GM21786 (cell line): ENCODE measurements at regions not wholly inside any gene's neighbourhood (a gene's known extent, or its start where the extent isn't known, plus 50 kb on each side); places are given as distances from the start of the nearest gene placed in this dataset.

Source experiments
- ATAC-seq: cut with Tn5 transposase; IDR thresholded peaks from one replicate; pipeline ENCODE4 v1.9.1; 2021; ENCODE audit not compliant: unreplicated experiment

DNA sequence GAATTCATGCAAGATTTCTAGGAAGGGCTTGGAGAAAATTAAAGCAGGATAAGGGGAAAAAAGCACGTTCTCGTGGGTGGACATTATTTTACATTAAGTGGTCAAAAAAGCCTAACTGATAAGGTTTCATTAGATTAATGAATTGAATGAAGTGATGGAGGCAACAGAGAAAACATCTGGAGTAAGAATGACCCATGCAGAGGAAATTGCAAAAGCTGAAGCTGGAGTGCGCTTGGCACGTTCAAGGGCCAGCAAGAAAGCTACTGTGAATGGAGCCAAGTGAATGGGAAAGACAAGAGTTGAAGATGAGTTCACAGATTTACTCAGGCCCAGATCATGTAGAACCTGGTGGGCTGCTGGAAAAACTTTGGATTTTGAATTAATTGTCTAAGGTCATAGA is 777.9 kb downstream of the DACH1 start:
- ATAC-seq = no peak

DNA sequence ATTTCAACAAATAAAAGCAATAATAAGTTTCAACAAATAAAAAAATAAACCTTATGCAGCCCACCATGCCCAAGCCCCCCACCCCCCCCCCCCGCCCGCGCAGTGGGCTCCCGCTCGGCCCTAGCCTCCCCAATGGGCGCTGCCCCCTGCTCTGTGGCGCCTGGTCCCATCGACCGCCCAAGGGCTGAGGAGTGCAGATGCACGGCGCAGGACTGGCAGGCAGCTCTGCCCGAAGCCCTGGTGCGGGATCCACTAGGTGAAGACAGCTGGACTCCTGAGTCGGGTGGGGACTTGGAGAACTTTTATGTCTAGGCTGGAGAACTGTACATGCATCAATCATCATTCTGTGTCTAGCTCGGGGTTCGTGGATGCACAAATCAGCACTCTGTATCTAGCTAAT is 779.6 kb downstream of the DACH1 start:
- ATAC-seq = no peak

DNA sequence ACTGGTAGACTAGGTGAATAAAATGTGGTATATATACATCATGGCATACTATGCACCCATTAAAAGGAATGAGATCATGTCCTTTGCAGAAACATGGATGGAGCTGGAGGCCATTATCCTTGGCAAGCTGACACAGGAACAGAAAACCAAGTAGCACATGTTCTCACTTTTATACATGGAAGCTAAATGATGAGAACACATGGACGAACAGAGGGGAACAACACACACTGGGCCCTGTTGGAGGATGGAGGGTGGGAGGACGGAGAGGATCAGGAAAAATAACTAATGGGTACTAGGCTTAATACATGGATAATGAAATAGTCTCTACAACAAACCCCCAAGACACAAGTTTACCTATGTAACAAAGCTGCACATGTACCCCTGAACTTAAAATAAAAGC is 780.0 kb downstream of the DACH1 start:
- no peak for ATAC-seq

DNA sequence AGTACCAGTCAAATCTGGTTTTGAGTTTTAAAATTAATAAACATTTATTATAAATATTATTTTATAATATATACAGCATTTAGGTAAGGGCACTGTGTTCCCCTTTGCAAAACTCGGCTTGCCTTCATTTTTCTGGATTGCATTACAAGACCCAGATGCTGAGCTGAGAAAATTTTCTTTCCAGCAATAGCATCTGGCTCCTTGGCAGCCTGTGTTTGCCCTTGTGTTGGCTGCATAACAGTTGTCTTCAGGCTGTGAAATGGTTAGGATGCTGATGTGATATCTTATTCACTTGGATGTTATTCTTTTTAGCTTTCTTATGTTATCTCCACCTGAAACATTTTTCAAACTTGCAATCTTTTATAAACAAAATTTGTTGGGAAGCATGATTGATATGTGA is 784.4 kb downstream of the DACH1 start:
- no peak for ATAC-seq

DNA sequence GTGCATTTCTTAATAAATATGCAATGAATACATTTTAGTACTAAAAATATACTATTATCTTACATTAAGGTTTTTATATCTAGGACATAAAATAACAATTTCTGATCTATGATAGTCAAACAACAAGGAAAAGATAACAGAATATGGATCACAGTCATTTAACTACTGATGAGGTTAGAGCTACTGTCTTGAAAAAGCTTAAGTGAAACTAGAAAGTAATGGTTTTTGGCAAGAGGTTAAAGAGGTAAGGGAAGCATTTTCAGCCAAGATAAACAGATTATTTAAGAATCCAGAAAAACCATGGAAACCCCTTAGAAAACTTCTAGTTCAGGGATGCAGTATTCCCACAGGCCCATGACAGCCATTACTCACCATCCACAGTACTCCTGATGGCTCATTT is 787.4 kb downstream of the DACH1 start:
- no peak for ATAC-seq

DNA sequence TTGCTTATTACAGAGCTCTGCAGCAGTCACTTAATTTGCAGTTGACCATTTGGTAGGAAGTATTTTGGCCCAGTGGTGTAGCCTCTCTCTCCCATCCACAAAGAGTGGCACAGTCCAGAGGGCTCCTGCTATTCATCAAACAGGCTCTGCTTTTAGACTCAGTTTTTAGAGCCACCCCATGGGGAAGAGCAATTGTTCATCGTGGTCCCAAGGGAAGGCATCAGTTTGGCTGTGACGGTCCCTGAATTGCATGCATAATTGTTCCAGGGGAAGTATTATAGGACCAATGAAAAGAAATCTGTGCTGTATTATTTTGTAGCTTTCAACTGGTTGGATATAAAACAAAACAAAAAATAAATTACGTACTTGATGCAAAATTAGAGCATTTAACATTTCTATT is 799.0 kb downstream of the DACH1 start:
- no peak for ATAC-seq

DNA sequence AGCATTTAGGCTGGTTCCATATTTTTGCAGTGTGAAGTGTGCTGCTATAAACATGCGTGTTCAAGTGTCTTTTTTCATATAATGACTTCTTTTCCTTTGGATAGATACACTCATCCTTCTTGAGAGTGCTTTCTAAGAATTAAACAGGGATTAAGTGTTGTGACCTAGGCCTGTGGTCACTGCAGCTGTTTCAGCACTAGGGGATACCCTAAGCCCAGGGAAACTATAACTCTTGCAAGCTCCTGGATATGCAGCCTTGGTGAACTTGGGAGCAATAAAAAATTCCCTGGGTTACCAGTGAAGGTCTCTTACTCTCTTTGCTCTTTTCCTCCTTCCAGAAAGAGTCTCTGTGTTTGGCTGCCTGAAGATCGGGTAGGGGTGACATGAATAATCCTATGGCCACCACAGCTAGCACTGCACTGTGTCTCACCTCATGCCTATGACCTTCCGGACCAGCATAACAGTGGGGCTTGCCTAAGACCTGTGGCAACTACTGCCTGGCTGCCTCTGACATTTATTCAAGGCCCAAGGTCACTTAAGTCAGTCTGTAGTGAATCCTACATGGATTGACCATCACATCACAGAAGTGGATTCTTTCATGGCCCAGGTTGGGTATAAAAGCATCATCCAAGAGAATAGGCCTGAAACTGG is 799.7 kb downstream of the DACH1 start:
- ATAC-seq = no peak

DNA sequence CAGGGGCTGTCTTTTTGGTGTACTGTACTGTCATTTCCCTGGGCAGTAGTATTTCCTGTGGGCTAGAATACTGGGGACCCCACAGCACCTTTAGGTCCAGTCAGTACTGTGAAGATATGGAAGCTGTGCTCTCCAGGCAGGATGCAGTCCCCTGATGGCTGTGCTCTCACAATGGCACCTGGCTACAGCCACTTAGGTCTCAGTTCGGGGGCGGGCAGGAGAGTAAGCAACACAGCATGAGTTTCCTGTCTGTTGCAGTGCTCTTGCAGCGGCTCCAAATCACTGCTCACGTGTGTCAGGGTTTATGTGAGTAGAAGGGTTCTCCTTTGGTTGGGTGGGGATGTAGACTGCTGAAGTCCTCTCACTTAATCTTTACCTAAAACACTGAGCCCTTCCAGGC is 810.4 kb downstream of the DACH1 start:
- no peak for ATAC-seq

DNA sequence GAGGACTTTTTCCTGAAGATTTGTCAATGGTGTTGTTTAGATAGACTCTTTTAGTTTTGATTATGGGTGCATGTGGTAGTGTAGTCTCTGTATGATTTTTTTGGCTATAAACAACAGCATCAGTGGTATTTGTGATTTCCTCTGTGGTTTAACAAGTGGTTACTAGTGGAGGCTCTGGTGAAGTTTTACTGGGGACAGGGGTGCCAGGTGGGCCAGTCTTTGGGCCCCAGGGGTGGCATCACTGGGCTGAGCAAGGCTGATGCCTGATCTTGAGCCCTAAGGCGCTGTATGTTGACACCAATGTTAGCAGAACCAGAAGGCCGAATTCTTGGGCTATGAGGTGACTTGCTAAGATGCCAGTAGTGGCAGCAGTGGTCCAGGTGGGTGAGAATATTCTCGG is 811.4 kb downstream of the DACH1 start:
- ATAC-seq = no peak

DNA sequence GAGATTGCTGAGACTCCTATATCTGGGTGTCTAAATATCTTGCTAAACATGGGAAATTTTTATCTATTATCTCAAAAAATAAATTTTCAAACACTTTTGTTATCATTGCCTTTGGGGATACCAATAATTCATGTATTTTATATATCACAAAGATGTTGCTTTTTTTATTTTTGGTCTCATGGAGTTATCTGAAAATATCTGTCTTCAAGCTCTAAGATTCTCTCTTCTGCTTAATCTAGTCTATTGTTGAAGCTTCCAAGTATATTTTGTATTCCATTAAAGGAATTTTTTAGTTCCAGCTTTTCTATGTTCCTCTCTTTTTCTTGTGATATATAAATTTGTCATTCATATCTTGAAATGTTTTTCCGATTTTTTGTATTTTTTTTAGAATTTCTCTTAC is 812.0 kb downstream of the DACH1 start:
- no peak for ATAC-seq

DNA sequence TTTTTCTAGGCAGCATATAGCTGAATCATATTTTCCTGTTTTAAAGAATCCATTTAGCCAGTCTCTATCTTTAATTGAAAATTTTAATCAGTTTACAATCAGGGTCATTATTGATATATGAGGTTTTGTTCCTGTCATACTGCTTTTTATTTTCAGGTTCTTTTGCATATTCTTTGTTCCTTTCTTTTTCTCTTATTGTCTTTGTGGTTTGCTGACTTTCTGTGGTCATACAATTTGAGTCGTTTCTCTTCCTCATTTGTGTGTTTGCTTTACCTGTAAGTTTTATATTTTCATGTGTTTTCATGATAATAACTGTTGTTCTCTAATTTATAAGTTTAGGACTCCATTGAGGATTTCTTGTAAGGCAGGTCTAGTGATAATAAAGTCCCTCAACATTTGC is 812.6 kb downstream of the DACH1 start:
- ATAC-seq = peak; percentile 82

DNA sequence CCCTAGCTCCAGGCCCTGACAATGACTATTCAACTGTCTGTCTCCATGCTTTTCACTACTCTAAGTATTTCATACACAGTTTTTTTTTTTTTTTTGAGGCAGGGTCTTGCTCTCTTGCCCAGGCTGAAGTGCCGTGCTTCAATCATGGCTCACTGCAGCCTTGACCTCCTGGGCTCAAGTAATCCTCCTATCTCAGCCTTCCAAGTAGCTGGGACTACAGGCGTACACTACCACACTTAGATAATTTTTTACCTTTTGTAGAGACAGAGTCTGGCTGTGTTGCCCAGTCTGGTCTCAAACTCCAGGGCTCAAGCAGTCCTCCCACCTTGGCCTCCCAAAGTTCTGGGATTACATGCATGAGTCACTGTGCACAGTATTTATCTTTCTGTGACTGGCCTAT is 815.4 kb downstream of the DACH1 start:
- ATAC-seq = no peak

DNA sequence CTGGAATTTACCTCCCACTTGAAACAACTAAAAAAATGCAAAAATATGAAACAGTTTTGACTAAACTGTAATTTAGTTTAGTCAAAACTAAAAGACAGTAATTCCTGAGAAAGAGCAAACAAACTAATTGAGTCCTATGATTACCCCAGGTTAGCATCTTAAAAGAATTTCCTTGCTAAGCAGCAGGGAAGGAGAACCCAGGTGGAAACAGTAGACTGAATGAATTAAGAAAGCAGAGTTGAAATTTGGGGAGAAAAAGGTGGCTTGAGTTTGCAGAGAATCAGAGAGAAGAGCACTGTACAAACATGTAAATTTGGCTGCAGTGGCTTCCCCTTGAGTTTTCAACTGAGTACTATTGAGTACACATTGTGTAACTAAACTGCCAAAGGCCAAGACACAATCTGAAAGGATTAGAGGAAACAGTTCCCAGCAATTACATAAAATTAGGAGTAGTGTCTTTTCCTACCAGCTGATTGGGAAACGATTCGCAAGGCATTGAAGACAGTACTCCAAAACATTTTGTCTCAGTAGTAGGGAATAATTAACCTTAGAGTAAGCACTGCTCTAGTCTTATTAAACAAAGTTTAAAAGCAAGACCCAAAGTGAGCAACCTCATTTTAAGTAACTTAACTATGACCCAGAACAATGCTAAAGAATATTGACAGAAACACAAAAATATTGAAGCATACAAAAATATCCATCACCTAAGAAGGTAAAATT is 820.5 kb downstream of the DACH1 start:
- no peak for ATAC-seq

DNA sequence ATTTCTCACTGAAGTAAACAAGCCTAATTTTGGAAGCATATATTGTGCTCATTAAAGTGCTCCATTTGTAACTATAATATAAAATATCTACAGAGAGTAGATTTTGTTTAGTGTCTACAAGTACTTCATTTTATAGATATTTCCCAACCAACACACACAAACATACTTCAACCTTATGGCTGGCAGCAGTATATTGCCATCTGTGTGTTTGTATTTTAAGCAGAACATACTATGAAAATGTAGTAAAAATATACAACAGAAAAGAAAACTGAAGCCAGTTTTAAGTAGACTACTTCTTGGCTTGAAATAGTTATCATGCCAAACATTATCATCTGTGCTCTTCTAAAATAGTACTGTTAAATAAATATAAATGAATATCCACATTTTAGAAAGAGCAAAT is 821.9 kb downstream of the DACH1 start:
- ATAC-seq = no peak

DNA sequence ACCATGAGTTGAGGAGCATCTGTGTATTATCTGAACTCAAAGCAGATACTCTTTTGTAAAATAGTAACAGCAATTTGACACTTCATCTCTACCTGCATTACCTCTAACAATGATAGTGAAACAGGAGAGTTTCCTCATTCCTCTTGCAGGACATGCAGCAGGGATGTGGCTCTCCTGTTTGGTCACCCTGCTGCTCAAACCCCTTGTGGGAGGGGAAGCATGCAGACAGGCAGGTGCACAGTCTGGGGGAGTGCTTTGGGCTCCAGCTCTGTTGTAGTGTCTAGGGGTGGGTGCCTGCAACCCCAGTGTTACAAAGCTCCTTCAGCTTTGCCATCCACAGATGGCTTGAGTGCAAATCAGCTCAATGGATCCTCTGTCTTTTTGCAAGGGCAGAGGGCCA is 827.6 kb downstream of the DACH1 start:
- ATAC-seq = no peak

DNA sequence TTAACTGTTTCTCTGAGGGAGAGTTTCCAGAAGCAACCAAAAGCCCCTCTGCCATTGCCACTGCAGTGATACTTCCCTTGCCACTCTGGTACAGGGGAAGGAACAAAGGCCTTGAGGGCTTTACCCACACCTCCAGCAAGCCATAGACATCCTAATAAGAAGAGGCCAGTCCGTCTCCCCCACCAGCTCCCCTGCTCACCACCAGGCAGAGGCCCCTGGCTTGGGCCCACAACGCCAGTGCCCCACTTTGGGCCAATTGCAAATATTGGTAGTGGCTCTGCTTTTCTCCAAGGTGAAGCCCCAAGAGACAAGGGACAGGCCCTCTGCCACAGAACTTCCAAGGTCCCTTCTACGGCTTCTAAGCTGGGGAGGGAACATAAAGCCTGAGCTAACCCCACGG is 833.0 kb downstream of the DACH1 start:
- no peak for ATAC-seq

DNA sequence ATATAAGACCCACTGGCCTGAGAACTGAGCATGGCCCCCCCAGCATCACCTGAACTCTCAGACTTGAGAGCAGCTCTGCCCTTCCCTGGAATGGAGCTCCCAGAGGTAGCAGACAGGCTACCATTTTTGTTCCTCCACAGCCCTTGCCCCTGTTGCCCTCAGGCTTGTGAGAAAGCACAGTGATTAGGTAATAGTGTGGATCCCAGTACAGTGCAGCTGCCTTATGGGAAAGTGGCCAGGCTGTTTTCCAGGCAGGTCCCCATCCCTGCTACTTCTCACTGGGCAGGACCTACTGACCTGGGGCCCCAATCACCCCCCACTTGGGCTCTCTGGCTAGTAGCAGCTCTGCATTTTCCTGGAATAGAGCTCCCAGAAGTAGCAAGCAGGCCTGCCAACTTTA is 834.0 kb downstream of the DACH1 start:
- ATAC-seq = no peak

DNA sequence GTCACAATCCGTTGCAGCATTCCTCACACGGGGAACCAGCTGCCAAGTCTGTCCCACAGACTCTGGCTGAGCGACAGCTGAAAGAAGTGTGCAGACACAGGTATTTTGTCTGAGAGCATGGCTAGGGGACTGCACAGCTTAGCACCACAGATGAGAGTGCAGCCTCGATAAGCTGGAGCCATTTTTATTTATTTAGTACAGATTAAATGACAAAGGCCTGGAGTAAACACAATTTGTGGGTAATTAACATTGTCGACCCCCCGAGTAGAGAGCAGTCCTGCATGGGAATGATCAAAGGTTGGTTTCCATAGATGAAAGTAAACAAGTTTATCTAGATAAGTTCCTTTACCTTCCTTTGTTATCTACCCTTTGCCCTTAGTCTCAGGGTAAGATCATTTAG is 836.2 kb downstream of the DACH1 start:
- ATAC-seq = no peak

DNA sequence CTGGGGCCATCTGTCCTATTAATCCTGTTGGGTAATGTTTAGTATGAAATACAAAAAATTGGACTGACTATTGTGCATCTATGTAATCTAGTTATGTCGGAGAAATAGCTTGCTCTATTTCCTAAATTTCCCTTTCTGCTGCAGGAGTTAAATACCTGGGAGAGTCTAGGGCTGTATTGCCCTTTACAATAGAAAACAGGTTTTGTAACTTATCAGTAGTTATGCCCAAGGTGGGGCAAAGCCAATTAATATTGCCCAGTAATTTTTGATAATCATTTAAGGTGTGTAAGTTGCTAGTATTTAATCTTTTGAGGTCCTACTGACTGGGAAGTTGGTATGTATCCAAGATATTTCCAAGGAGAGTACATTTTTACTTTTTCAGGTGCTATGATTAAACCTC is 838.1 kb downstream of the DACH1 start:
- ATAC-seq = no peak

DNA sequence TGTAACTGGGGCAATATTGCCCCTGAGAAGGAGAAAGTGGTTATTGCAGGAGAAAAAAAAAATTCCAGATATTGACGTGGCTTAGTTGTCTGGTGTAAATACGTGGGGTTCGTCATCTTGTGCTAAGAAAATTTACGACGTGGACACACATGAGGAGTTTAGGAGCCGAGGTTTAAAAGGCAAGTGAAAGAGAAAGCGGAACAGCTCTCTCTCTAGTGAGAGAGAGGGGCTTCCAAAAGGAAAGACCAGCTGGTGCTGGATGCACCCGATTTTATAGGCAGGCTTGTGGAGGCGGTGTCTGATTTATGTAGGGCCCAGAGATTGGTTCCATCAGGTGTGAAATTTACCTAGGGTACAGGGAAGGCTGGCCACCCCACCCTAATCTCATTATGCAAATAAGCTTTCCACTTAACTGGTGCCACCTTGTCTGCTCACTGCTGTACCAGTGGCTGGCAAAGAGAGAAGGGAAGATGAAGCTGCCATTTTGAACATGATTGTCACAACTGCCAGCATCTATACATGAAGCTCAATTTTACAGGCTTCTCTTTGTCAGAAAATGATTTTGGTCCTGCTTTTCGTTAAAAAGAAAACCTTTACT is 845.1 kb downstream of the DACH1 start:
- no peak for ATAC-seq

DNA sequence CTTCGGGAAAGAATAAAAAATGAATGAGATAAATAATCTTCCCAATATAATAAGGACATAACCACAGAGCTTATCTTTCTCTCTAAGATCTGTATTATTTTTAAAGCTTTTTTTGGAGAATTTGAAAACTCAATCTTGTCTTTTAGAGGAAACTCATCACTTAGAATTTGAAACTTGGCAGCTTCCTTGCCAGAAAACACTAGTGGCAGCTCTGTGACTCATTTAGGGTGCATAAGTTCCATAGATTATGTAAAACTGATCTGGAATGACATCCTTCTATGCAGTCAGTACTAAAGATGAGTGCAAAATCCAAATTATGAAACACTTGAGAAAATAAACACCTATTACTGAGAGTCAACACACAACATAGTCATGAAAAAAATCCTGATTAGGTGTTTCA is 848.0 kb downstream of the DACH1 start:
- no peak for ATAC-seq

DNA sequence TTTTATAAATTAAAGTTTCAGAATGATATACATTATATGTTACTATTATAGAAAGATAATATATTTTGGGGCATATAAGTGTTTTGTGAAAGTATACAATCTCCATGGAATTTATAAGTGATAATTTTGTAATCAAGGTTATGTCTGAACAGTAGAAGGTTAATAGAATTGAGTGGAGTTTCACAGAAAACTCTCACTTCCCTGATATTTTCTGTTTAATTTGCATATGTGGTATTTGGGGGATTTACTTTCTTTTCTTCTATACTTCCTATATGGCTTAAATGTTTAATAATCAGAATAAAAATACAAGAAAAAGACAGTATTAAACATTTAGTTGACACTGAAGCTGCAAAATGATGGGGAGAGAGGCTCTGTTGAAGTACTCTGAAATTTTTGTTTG is 848.5 kb downstream of the DACH1 start:
- ATAC-seq = no peak

DNA sequence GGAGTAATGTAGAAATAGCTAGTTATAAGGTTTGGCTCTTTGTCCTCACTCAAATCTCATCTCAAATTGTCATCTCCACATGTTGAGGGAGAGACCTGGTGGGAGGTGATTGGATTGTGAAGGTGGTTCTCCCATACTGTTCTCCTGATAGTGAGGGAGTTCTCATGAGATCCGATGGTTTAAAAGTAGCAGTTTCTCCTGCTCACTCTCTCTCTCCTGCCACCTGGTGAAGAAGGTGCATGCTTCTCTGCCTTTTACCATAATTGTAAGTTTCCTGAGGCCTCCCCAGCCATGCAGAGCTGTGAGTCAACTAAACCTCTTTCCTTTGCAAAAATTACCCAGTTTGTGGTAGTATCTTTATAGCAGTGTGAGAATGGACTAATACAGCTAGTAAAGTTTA is 849.4 kb downstream of the DACH1 start:
- ATAC-seq = no peak
